IMR-90 (cell line): ENCODE measurements at regions not wholly inside any gene's neighbourhood (a gene's known extent, or its start where the extent isn't known, plus 50 kb on each side); places are given as distances from the start of the nearest gene placed in this dataset.

Experiments used
- ATAC-seq: fragments of 200-7000 bp; cut with Tn5 transposase; 2 replicates; pipeline ENCODE4 v1.9.1; 2020; ENCODE audit warnings: low read depth, mild to moderate bottlenecking, moderate library complexity
- BruUV-seq: library from RNA; stranded (reverse); fragments of 400-500 nt; replicated peaks from 2 replicates; lab custom pipeline; 2021; lab: Mats Ljungman, UMichigan
- CTCF ChIA-PET: fragments of 300-600 bp; formaldehyde crosslinking; extraction: SDS; loops from one replicate; lab custom pipeline; 2021; ENCODE audit warnings: antibody characterized with exemption; lab: Yijun Ruan, JAX
- POLR2A ChIA-PET: fragments of 300-600 bp; sonication (Branson Sonifier 250); formaldehyde crosslinking; loops from one replicate; lab custom pipeline; 2022; ENCODE audit warnings: antibody characterized with exemption; ENCODE audit not compliant: unreplicated experiment; lab: Charles Lee
- DNase-seq: peaks from one replicate; pipeline ENCODE4 v3.0.0; 2013
- H2AFZ ChIP-seq: replicated peaks from 2 replicates; pipeline ENCODE3; 2013; ENCODE audit warnings: low read length, mild to moderate bottlenecking; ENCODE audit not compliant: poor library complexity
- H2AK5ac ChIP-seq: 2 replicates; pipeline ENCODE4 v1.6.1; 2013; ENCODE audit warnings: low read depth, low read length, inconsistent platforms
- H2AK9ac ChIP-seq: replicated peaks from 2 replicates; pipeline ENCODE3; 2013; ENCODE audit warnings: mild to moderate bottlenecking, low read depth, low read length, moderate library complexity; ENCODE audit not compliant: poor library complexity
- H2BK120ac ChIP-seq: 2 replicates; pipeline ENCODE4 v1.6.1; 2013; ENCODE audit warnings: low read depth, low read length, inconsistent platforms
- H2BK15ac ChIP-seq: 3 replicates; pipeline ENCODE4 v1.6.1; 2013; ENCODE audit warnings: low read depth, low read length, inconsistent platforms
- H2BK20ac ChIP-seq: 2 replicates; pipeline ENCODE4 v1.6.1; 2013; ENCODE audit warnings: low read depth, mild to moderate bottlenecking, inconsistent platforms, low read length, moderate library complexity
- H2BK5ac ChIP-seq: 2 replicates; pipeline ENCODE4 v1.6.1; 2013; ENCODE audit warnings: mild to moderate bottlenecking, low read depth, low read length, inconsistent platforms; ENCODE audit not compliant: poor library complexity, severe bottlenecking
- H3K14ac ChIP-seq: replicated peaks from 2 replicates; pipeline ENCODE4 v1.6.1; 2013; ENCODE audit warnings: low read depth, low read length, inconsistent platforms
- H3K18ac ChIP-seq: 2 replicates; pipeline ENCODE4 v1.6.1; 2013; ENCODE audit warnings: low read depth, low read length, control low read depth
- H3K23ac ChIP-seq: 2 replicates; pipeline ENCODE4 v1.6.1; 2013; ENCODE audit warnings: low read depth, low read length, inconsistent platforms
- H3K27ac ChIP-seq: 2 replicates; pipeline ENCODE4 v1.5.1; 2013; ENCODE audit warnings: mild to moderate bottlenecking, control low read depth, low read length; ENCODE audit not compliant: insufficient read depth
- H3K27me3 ChIP-seq: 2 replicates; pipeline ENCODE4 v1.6.1; 2013; ENCODE audit warnings: low read length; ENCODE audit not compliant: control insufficient read depth, insufficient read depth
- H3K36me3 ChIP-seq: 2 replicates; pipeline ENCODE4 v1.6.1; 2013; ENCODE audit warnings: low read length, mixed read lengths; ENCODE audit not compliant: control insufficient read depth, insufficient read depth
- H3K4ac ChIP-seq: 2 replicates; pipeline ENCODE4 v1.6.1; 2013; ENCODE audit warnings: low read depth, low read length, inconsistent platforms
- H3K4me1 ChIP-seq: 2 replicates; pipeline ENCODE4 v1.6.1; 2013; ENCODE audit warnings: low read length, mixed read lengths; ENCODE audit not compliant: control insufficient read depth, insufficient read depth
- H3K4me2 ChIP-seq: 2 replicates; pipeline ENCODE4 v1.6.1; 2013; ENCODE audit warnings: low read depth, mild to moderate bottlenecking, control low read depth, low read length, moderate library complexity
- H3K4me3 ChIP-seq: 2 replicates; pipeline ENCODE4 v1.5.1; 2013; ENCODE audit warnings: low read depth, mild to moderate bottlenecking, control low read depth, low read length, moderate library complexity; ENCODE audit not compliant: insufficient read depth
- H3K56ac ChIP-seq: 2 replicates; pipeline ENCODE4 v1.6.1; 2013; ENCODE audit warnings: low read length, inconsistent platforms; ENCODE audit not compliant: insufficient read depth; ENCODE audit errors: extremely low read depth
- H3K79me1 ChIP-seq, 2 experiments: 2 replicates each; pipeline ENCODE4 v1.6.1; 2013; ENCODE audit warnings: low read length in 2 of 2, inconsistent platforms in 1 of 2, low read depth in 1 of 2
- H3K9ac ChIP-seq: 2 replicates; pipeline ENCODE4 v1.6.1; 2013; ENCODE audit warnings: low read depth, low read length, control low read depth
- H3K9me1 ChIP-seq: 2 replicates; pipeline ENCODE4 v1.6.1; 2013; ENCODE audit warnings: low read length, inconsistent platforms; ENCODE audit not compliant: insufficient read depth
- H3K9me3 ChIP-seq: 2 replicates; pipeline ENCODE4 v1.6.1; 2013; ENCODE audit warnings: low read length; ENCODE audit not compliant: control insufficient read depth, insufficient read depth
- H4K20me1 ChIP-seq: 2 replicates; pipeline ENCODE4 v1.6.1; 2013; ENCODE audit warnings: low read length, inconsistent platforms; ENCODE audit not compliant: insufficient read depth
- H4K5ac ChIP-seq: 2 replicates; pipeline ENCODE4 v1.6.1; 2013; ENCODE audit warnings: mild to moderate bottlenecking, low read depth, low read length, control low read depth
- H4K8ac ChIP-seq, 2 experiments: 2 replicates each; pipeline ENCODE4 v1.6.1; 2013; ENCODE audit warnings: low read depth in 2 of 2, low read length in 2 of 2, control low read depth in 1 of 2, inconsistent platforms in 1 of 2
- H4K91ac ChIP-seq: 2 replicates; pipeline ENCODE4 v1.6.1; 2013; ENCODE audit warnings: low read depth, low read length, inconsistent platforms; ENCODE audit not compliant: insufficient read depth
- RFX5 ChIP-seq: IDR thresholded peaks from 2 replicates; pipeline ENCODE4 v1.8.0; 2012; ENCODE audit warnings: low read depth, mild to moderate bottlenecking, low read length, moderate library complexity
- SMC3 ChIP-seq: fragments of 150-350 bp; IDR thresholded peaks from 2 replicates; pipeline ENCODE4 v1.6.1; 2016; ENCODE audit warnings: low read depth, mild to moderate bottlenecking, antibody characterized with exemption, low read length, moderate library complexity
- WGBS, 2 experiments: methylation state at CpG; one replicate each; pipeline versions ENCODE4 v1.1.5 to v1.1.7; 2013; ENCODE audit warnings: missing lambda C conversion rate in 2 of 2; ENCODE audit not compliant: insufficient read length in 1 of 2; ENCODE audit errors: extremely low coverage in 2 of 2; 5-methylcytosine and 5-hydroxymethylcytosine counted together
- dilution Hi-C: fragments of 300-500 bp; cut with HindIII; formaldehyde crosslinking; loops from one replicate; pipeline ENCODE4 v1.14.3; 2018; ENCODE audit warnings: low sequenced_read_pairs; ENCODE audit not compliant: unreplicated experiment
- in situ Hi-C: fragments of 300-500 bp; cut with MboI; formaldehyde crosslinking; loops from 3 replicates; pipeline ENCODE4 v1.14.3; 2019; ENCODE audit warnings: low sequenced_read_pairs, inconsistent platforms, mixed read lengths
- intact Hi-C: fragments of 100-400 bp; cut with micrococcal nuclease; formaldehyde crosslinking; loops from 2 replicates; pipeline ENCODE4 v1.10.0; 2022
- TF ChIP-seq, protein P1 (sequence below): fragments of 150-350 bp; IDR thresholded peaks from 2 replicates; pipeline ENCODE4 v1.6.1; 2016; ENCODE audit warnings: low read depth, mild to moderate bottlenecking, low read length, moderate library complexity, borderline replicate concordance

DNA sequence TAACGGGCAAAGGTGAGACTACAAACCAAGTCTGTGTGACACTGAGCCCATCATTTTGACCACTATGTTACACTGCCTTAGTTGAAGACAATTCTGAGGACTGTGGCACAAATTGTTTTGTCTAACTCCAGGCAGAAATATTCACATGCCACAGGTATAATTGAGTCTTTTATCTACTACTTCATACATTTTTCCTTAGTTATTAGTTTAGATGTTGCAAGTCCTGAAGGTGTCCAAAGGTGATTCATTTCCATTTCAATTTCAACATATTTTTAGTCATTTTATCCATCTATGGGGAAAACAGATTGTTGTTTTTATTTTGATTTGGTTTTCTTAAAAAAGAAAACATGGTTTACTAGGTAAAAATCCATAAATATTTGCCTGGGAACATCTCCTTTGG is 341.7 kb upstream of the SMIM31 start:
- CTCF ChIA-PET: no interaction called here

More for the DNA sequence above, 341.7 kb upstream of the SMIM31 start:
- POLR2A ChIA-PET: no interaction called here
- Histone ChIP-seq H3K27me3 (no peaks in the 10 kb centered on the region), H4K5ac (no peak overlapping the region), H3K4me1 (no peaks in the 10 kb centered on the region), H3K14ac (no peak overlapping the region), H3K9me3 (peaks cover 2% of the 10 kb centered on the region), H3K9ac (no peak overlapping the region), H2BK5ac (no peak overlapping the region), H3K18ac (no peak overlapping the region), H4K20me1 (no peaks in the 10 kb centered on the region), H2AFZ (no peak overlapping the region), H2BK120ac (no peak overlapping the region), H4K91ac (no peak overlapping the region), H3K79me1 (no peaks in the 10 kb centered on the region), H3K4me3 (no peak overlapping the region), H2AK5ac (no peak overlapping the region), H3K56ac (no peak overlapping the region), H2AK9ac (no peak overlapping the region), H4K8ac (no peak overlapping the region), H3K36me3 (no peaks in the 10 kb centered on the region), H3K23ac (no peak overlapping the region), H2BK20ac (no peak overlapping the region), H3K4ac (no peak overlapping the region), H2BK15ac (no peak overlapping the region), H3K4me2 (no peak overlapping the region), H3K9me1 (no peaks in the 10 kb centered on the region), H3K27ac (no peak overlapping the region)
- ATAC-seq (no peak), DNase-seq (no peak)
- no CpG with 5 or more reads among the region's 1 CpG for WGBS, 2 experiments
- in situ Hi-C loops: no loop called here
- no peak for TF ChIP-seq SMC3
- TF ChIP-seq, protein P1, sequence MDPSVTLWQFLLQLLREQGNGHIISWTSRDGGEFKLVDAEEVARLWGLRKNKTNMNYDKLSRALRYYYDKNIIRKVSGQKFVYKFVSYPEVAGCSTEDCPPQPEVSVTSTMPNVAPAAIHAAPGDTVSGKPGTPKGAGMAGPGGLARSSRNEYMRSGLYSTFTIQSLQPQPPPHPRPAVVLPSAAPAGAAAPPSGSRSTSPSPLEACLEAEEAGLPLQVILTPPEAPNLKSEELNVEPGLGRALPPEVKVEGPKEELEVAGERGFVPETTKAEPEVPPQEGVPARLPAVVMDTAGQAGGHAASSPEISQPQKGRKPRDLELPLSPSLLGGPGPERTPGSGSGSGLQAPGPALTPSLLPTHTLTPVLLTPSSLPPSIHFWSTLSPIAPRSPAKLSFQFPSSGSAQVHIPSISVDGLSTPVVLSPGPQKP: no peak
- TF ChIP-seq RFX5: no peak
- no TSS peak for BruUV-seq
- intact Hi-C loops: no loop called here
- dilution Hi-C loops: no loop called here
